HepG2 (cell line): ENCODE measurements at regions not wholly inside any gene's neighbourhood (a gene's known extent, or its start where the extent isn't known, plus 50 kb on each side); places are given as distances from the start of the nearest gene placed in this dataset.

Experiments used
- ELK4 ChIP-seq: sonication (generic); formaldehyde crosslinking; IDR thresholded peaks from 2 replicates; pipeline ENCODE4 v1.9.0; 2021; ENCODE audit warnings: missing genetic modification reagents, borderline replicate concordance
- FLYWCH1 ChIP-seq: sonication (generic); formaldehyde crosslinking; IDR thresholded peaks from 2 replicates; pipeline ENCODE4 v1.8.1; 2023; ENCODE audit warnings: mild to moderate bottlenecking, missing genetic modification reagents
- GTF2F1 ChIP-seq: fragments of 150-350 bp; IDR thresholded peaks from 2 replicates; pipeline ENCODE4 v1.6.1; 2014; ENCODE audit warnings: low read length
- HOMEZ ChIP-seq: IDR thresholded peaks from 2 replicates; pipeline ENCODE4 v1.6.1; 2016; ENCODE audit warnings: low read depth
- KLF13 ChIP-seq: sonication (generic); formaldehyde crosslinking; IDR thresholded peaks from 2 replicates; pipeline ENCODE4 v1.4.0; 2020; ENCODE audit warnings: mild to moderate bottlenecking, missing genetic modification reagents
- MXD1 ChIP-seq: sonication (generic); formaldehyde crosslinking; IDR thresholded peaks from 2 replicates; pipeline ENCODE4 v1.4.0; 2020; ENCODE audit warnings: mild to moderate bottlenecking, missing genetic modification reagents
- NFKBIZ ChIP-seq: IDR thresholded peaks from 2 replicates; pipeline ENCODE4 v1.6.1; 2018; ENCODE audit warnings: missing genetic modification reagents, missing compliant biosample characterization
- PAXIP1 ChIP-seq: sonication (generic); formaldehyde crosslinking; conservative IDR thresholded peaks from 2 replicates; pipeline ENCODE4 v1.4.0; 2020; ENCODE audit warnings: mild to moderate bottlenecking, missing genetic modification reagents, moderate library complexity
- POLR2A ChIP-seq, 2 experiments: IDR thresholded peaks; 2 replicates each; pipeline ENCODE4 v1.6.1; 2011; ENCODE audit warnings: low read depth in 2 of 2, low read length in 2 of 2, mild to moderate bottlenecking in 1 of 2, moderate library complexity in 1 of 2; ENCODE audit not compliant: insufficient read depth in 1 of 2
- SATB2 ChIP-seq: sonication (generic); formaldehyde crosslinking; IDR thresholded peaks from 2 replicates; pipeline ENCODE4 v1.5.0; 2020; ENCODE audit warnings: missing genetic modification reagents
- SETDB1 ChIP-seq: sonication (generic); formaldehyde crosslinking; IDR thresholded peaks from 2 replicates; pipeline ENCODE4 v1.5.1; 2020; ENCODE audit warnings: missing genetic modification reagents, mild to moderate bottlenecking, borderline replicate concordance
- SP5 ChIP-seq: IDR thresholded peaks from 2 replicates; pipeline ENCODE4 v1.6.1; 2016; ENCODE audit warnings: low read depth, borderline replicate concordance
- SRSF9 ChIP-seq: fragments of 200-400 bp; formaldehyde crosslinking; IDR thresholded peaks from 2 replicates; pipeline ENCODE4 v1.6.1; 2018; ENCODE audit warnings: borderline replicate concordance, mild to moderate bottlenecking, low read depth, low read length; ENCODE audit not compliant: insufficient read depth, poor library complexity, severe bottlenecking
- ZNF12 ChIP-seq: sonication (generic); formaldehyde crosslinking; IDR thresholded peaks from 2 replicates; pipeline ENCODE4 v1.5.0; 2020; ENCODE audit warnings: missing genetic modification reagents
- ZNF256 ChIP-seq: sonication (generic); formaldehyde crosslinking; conservative IDR thresholded peaks from 2 replicates; pipeline ENCODE4 v1.4.0; 2020; ENCODE audit warnings: missing genetic modification reagents
- ZNF274 ChIP-seq: sonication (generic); formaldehyde crosslinking; IDR thresholded peaks from 2 replicates; pipeline ENCODE4 v1.5.1; 2020; ENCODE audit warnings: mild to moderate bottlenecking, missing genetic modification reagents
- ZNF282 ChIP-seq: fragments of 450-650 bp; IDR thresholded peaks from 2 replicates; pipeline ENCODE4 v1.6.1; 2018; ENCODE audit not compliant: partially characterized antibody
- ZNF383 ChIP-seq: sonication (generic); formaldehyde crosslinking; IDR thresholded peaks from 2 replicates; pipeline ENCODE4 v1.4.0; 2020; ENCODE audit warnings: missing genetic modification reagents, mild to moderate bottlenecking, borderline replicate concordance
- ZNF550 ChIP-seq: sonication (generic); formaldehyde crosslinking; IDR thresholded peaks from 2 replicates; pipeline ENCODE4 v1.4.0; 2020; ENCODE audit warnings: mild to moderate bottlenecking, missing genetic modification reagents, borderline replicate concordance
- ZNF577 ChIP-seq: sonication (generic); formaldehyde crosslinking; IDR thresholded peaks from 2 replicates; pipeline ENCODE4 v1.4.0; 2020; ENCODE audit warnings: mild to moderate bottlenecking, low read depth, missing genetic modification reagents, borderline replicate concordance
- ZNF749 ChIP-seq: sonication (generic); formaldehyde crosslinking; IDR thresholded peaks from 2 replicates; pipeline ENCODE4 v1.8.0; 2022; ENCODE audit warnings: mild to moderate bottlenecking, missing genetic modification reagents, moderate library complexity, borderline replicate concordance
- ZNF768 ChIP-seq: sonication (generic); formaldehyde crosslinking; IDR thresholded peaks from 2 replicates; pipeline ENCODE4 v1.4.0; 2020; ENCODE audit warnings: missing genetic modification reagents
- ZNF788 ChIP-seq: sonication (generic); formaldehyde crosslinking; IDR thresholded peaks from 2 replicates; pipeline ENCODE4 v1.5.0; 2020; ENCODE audit warnings: mild to moderate bottlenecking, missing genetic modification reagents, borderline replicate concordance
- ZSCAN30 ChIP-seq: sonication (generic); formaldehyde crosslinking; IDR thresholded peaks from 2 replicates; pipeline ENCODE4 v1.5.0; 2020; ENCODE audit warnings: mild to moderate bottlenecking, missing genetic modification reagents

GRCh38 chr16:14364386-14365199 is 265.5 kb downstream of the PARN start (continued):
- 0 out of 2 replicates have a peak, but pooled peaks have one; percentile 28 for TF ChIP-seq KLF13 (CRISPR knock-in tag)
- no peak; a peak in 1 of 4 replicates for TF ChIP-seq POLR2A (IDR thresholded peaks at IDR 0.05; ENCODE audit: insufficient read depth in 1 of 2, low read depth in 2 of 2, low read length in 2 of 2)
- TF ChIP-seq ZNF274 (CRISPR knock-in tag), result peak; percentile 66; the same call in 1 of the 2 replicates
- peak; percentile 93 for TF ChIP-seq ZNF788
- TF ChIP-seq SETDB1 (CRISPR knock-in tag), result no peak
- TF ChIP-seq HOMEZ (CRISPR knock-in tag), result peak; percentile 96
- peak; percentile 90; the same call in 1 of the 2 replicates for TF ChIP-seq ZNF749 (CRISPR knock-in tag)
- peak; percentile 98 for TF ChIP-seq SP5 (CRISPR knock-in tag)
- TF ChIP-seq ZNF577 (CRISPR knock-in tag), result no peak
- TF ChIP-seq ZNF12, result no peak
- no peak for TF ChIP-seq GTF2F1
- no peak for TF ChIP-seq SATB2 (CRISPR knock-in tag)
- peak; percentile 98 for TF ChIP-seq PAXIP1
- TF ChIP-seq ZNF256 (CRISPR knock-in tag), result no peak; the same call in 1 of the 2 replicates
- no peak for TF ChIP-seq ZNF282
- TF ChIP-seq ZNF550, result peak; percentile 91
- TF ChIP-seq MXD1, result peak; percentile 88; the same call in 1 of the 2 replicates
- no peak; the same call in 1 of the 2 replicates for TF ChIP-seq NFKBIZ (CRISPR knock-in tag)
- no peak for TF ChIP-seq SRSF9
- TF ChIP-seq ZNF768, result peak; percentile 75
- no peak for TF ChIP-seq ZSCAN30
- TF ChIP-seq ZNF383 (CRISPR knock-in tag), result 0 out of 2 replicates have a peak, but pooled peaks have one; percentile 91
- no peak; the same call in 1 of the 2 replicates for TF ChIP-seq ELK4 (CRISPR knock-in tag)
- no peak for TF ChIP-seq FLYWCH1 (CRISPR knock-in tag)
